H9 (cell line): ENCODE measurements at regions not wholly inside any gene's neighbourhood (a gene's known extent, or its start where the extent isn't known, plus 50 kb on each side); places are given as distances from the start of the nearest gene placed in this dataset.

Experiments used
- DNase-seq: peaks from one replicate; pipeline ENCODE4 v3.0.0-alpha.2; 2017
- H2AFZ ChIP-seq: one replicate; pipeline ENCODE4 v1.6.1; 2013; ENCODE audit warnings: mild to moderate bottlenecking, low read length, control low read depth, moderate library complexity
- H2AK5ac ChIP-seq: 2 replicates; pipeline ENCODE4 v1.6.1; 2013; ENCODE audit warnings: low read length, control low read depth, mixed read lengths; ENCODE audit not compliant: insufficient read length
- H2BK120ac ChIP-seq: one replicate; pipeline ENCODE4 v1.6.1; 2013; ENCODE audit warnings: low read depth, mild to moderate bottlenecking, low read length, control low read depth, inconsistent platforms; ENCODE audit not compliant: poor library complexity, severe bottlenecking
- H2BK12ac ChIP-seq: 2 replicates; pipeline ENCODE4 v1.6.1; 2013; ENCODE audit warnings: low read length, control low read depth, mixed read lengths, low read depth; ENCODE audit not compliant: insufficient read length
- H2BK15ac ChIP-seq: 2 replicates; pipeline ENCODE4 v1.6.1; 2013; ENCODE audit warnings: low read depth, low read length, control low read depth
- H2BK20ac ChIP-seq: one replicate; pipeline ENCODE4 v1.6.1; 2013; ENCODE audit warnings: low read depth, mild to moderate bottlenecking, low read length, control low read depth, inconsistent platforms; ENCODE audit not compliant: poor library complexity, severe bottlenecking
- H2BK5ac ChIP-seq: 2 replicates; pipeline ENCODE4 v1.6.1; 2013; ENCODE audit warnings: low read length, control low read depth, mixed read lengths; ENCODE audit not compliant: insufficient read length
- H3K14ac ChIP-seq: 2 replicates; pipeline ENCODE4 v1.6.1; 2013; ENCODE audit warnings: low read length, control low read depth; ENCODE audit not compliant: insufficient read depth
- H3K18ac ChIP-seq: 2 replicates; pipeline ENCODE4 v1.6.1; 2013; ENCODE audit warnings: low read depth, mild to moderate bottlenecking, mixed read lengths, low read length, control low read depth; ENCODE audit not compliant: insufficient read length
- H3K23ac ChIP-seq: 2 replicates; pipeline ENCODE4 v1.6.1; 2013; ENCODE audit warnings: low read length, control low read depth, mixed read lengths, low read depth; ENCODE audit not compliant: insufficient read length
- H3K23me2 ChIP-seq: 2 replicates; pipeline ENCODE4 v1.6.1; 2013; ENCODE audit warnings: low read depth, mild to moderate bottlenecking, mixed read lengths, low read length, control low read depth; ENCODE audit not compliant: insufficient read length, poor library complexity, severe bottlenecking
- H3K27ac ChIP-seq: 2 replicates; pipeline ENCODE4 v1.5.1; 2013; ENCODE audit warnings: low read length, control low read depth, mixed read lengths, low read depth; ENCODE audit not compliant: insufficient read length
- H3K27me3 ChIP-seq: 2 replicates; pipeline ENCODE4 v1.6.1; 2013; ENCODE audit warnings: low read length, control low read depth, inconsistent platforms; ENCODE audit not compliant: insufficient read depth
- H3K4ac ChIP-seq: 2 replicates; pipeline ENCODE4 v1.6.1; 2013; ENCODE audit warnings: low read depth, mild to moderate bottlenecking, control low read depth, inconsistent platforms, low read length, moderate library complexity
- H3K4me1 ChIP-seq: 2 replicates; pipeline ENCODE4 v1.6.1; 2013; ENCODE audit warnings: low read length, control low read depth, inconsistent platforms; ENCODE audit not compliant: insufficient read depth
- H3K4me2 ChIP-seq: 2 replicates; pipeline ENCODE4 v1.6.1; 2013; ENCODE audit warnings: low read length, control low read depth, mixed read lengths; ENCODE audit not compliant: insufficient read length, insufficient read depth
- H3K56ac ChIP-seq: 2 replicates; pipeline ENCODE4 v1.6.1; 2013; ENCODE audit warnings: low read depth, mild to moderate bottlenecking, mixed read lengths, low read length, control low read depth; ENCODE audit not compliant: insufficient read length
- H3K79me1 ChIP-seq: 2 replicates; pipeline ENCODE4 v1.6.1; 2013; ENCODE audit warnings: low read depth, mild to moderate bottlenecking, moderate library complexity, low read length, control low read depth, inconsistent platforms; ENCODE audit not compliant: insufficient read depth, poor library complexity, severe bottlenecking
- H3K79me2 ChIP-seq: 2 replicates; pipeline ENCODE4 v1.6.1; 2013; ENCODE audit warnings: low read length, control low read depth, inconsistent platforms; ENCODE audit not compliant: insufficient read depth
- H3K9ac ChIP-seq: 2 replicates; pipeline ENCODE4 v1.6.1; 2013; ENCODE audit warnings: low read length, control low read depth, mixed read lengths; ENCODE audit not compliant: insufficient read length; ENCODE audit errors: extremely low read depth
- H3K9me3 ChIP-seq: one replicate; pipeline ENCODE4 v1.6.1; 2013; ENCODE audit warnings: low read depth, low read length, inconsistent platforms; ENCODE audit not compliant: control insufficient read depth
- H3T11ph ChIP-seq: one replicate; pipeline ENCODE4 v1.6.1; 2013; ENCODE audit warnings: mild to moderate bottlenecking, low read length, control low read depth, inconsistent platforms
- H4K20me1 ChIP-seq: one replicate; pipeline ENCODE4 v1.6.1; 2013; ENCODE audit not compliant: control insufficient read depth, insufficient read length, insufficient read depth
- H4K5ac ChIP-seq: 2 replicates; pipeline ENCODE4 v1.6.1; 2013; ENCODE audit warnings: low read depth, mild to moderate bottlenecking, mixed read lengths, low read length, control low read depth; ENCODE audit not compliant: insufficient read length
- H4K8ac ChIP-seq: replicated peaks from 2 replicates; pipeline ENCODE4 v1.6.1; 2013; ENCODE audit warnings: low read length, control low read depth, mixed read lengths, low read depth; ENCODE audit not compliant: insufficient read length
- H4K91ac ChIP-seq: 2 replicates; pipeline ENCODE4 v1.6.1; 2013; ENCODE audit warnings: low read depth, mild to moderate bottlenecking, moderate library complexity, mixed read lengths, low read length, control low read depth; ENCODE audit not compliant: insufficient read length
- H3K27ac Mint-ChIP-seq, 3 experiments: 2 replicates in 2 of 3; 3 replicates in 1 of 3; pipeline ENCODE4 v1.8.0; 2020 to 2021; ENCODE audit warnings: mixed read lengths in 3 of 3, mild to moderate bottlenecking in 1 of 3, moderate library complexity in 1 of 3
- H3K27me3 Mint-ChIP-seq: 2 replicates; pipeline ENCODE4 v1.8.0; 2021; ENCODE audit warnings: low read depth, mild to moderate bottlenecking, moderate library complexity, mixed read lengths
- H3K36me3 Mint-ChIP-seq, 3 experiments: 2 replicates in 2 of 3; 3 replicates in 1 of 3; pipeline ENCODE4 v1.8.0; 2020 to 2021; ENCODE audit warnings: low read depth in 3 of 3, mixed read lengths in 3 of 3; ENCODE audit not compliant: insufficient read depth in 1 of 3
- H3K4me1 Mint-ChIP-seq, 2 experiments: 2 replicates each; pipeline ENCODE4 v1.8.0; 2020; ENCODE audit warnings: mixed read lengths in 2 of 2
- H3K4me3 Mint-ChIP-seq, 2 experiments: 2 replicates in 1 of 2; 3 replicates in 1 of 2; pipeline ENCODE4 v1.8.0; 2020 to 2021; ENCODE audit warnings: mild to moderate bottlenecking in 2 of 2, mixed read lengths in 2 of 2, moderate library complexity in 1 of 2
- H3K9me3 Mint-ChIP-seq, 2 experiments: 2 replicates in 1 of 2; 3 replicates in 1 of 2; pipeline ENCODE4 v1.8.0; 2020; ENCODE audit warnings: mild to moderate bottlenecking in 2 of 2, mixed read lengths in 2 of 2, moderate library complexity in 1 of 2
- CTCF ChIP-seq: fragments of 200-600 bp; sonication (generic); conservative IDR thresholded peaks from 3 replicates; pipeline ENCODE4 v1.8.0; 2021; ENCODE audit warnings: antibody characterized with exemption, mild to moderate bottlenecking
- WGBS: extraction: QIAGEN DNeasy Blood & Tissue Kit; methylation state at CpG from one replicate; pipeline ENCODE4 v1.1.7; 2013; ENCODE audit warnings: missing lambda C conversion rate, low lambda C conversion rate, mixed read lengths; ENCODE audit not compliant: insufficient read length; ENCODE audit errors: extremely low coverage; 5-methylcytosine and 5-hydroxymethylcytosine counted together

GRCh38 chr16:65689726-65690125, 567.9 kb upstream of the CDH11 start:
- H3K27ac ChIP-seq = no peak overlapping the region
- H3T11ph ChIP-seq = no peak overlapping the region
- H4K5ac ChIP-seq = no peak overlapping the region
- H2BK12ac ChIP-seq = no peak overlapping the region
- no peak overlapping the region for H3K56ac ChIP-seq
- Mint-ChIP-seq H3K27me3 (peaks cover 4% of the 10 kb centered on the region; the same call in 1 of the 2 replicates), H3K27ac (no peak overlapping the region), H3K4me3 (no peak overlapping the region), H3K4me1 (peaks cover 6 to 13% of the 10 kb centered on the region in 2 experiments), H3K36me3 (peaks cover 0 to 2% (median 0%) of the 10 kb centered on the region in 3 experiments; a peak in 2 of 7 replicates), H3K9me3 (peaks cover 0 to 4% of the 10 kb centered on the region in 2 experiments; a peak in 2 of 5 replicates)
- no CpG with 5 or more reads among the region's 8 CpGs for WGBS
- H4K91ac ChIP-seq = no peak overlapping the region
- H3K23me2 ChIP-seq = no peaks in the 10 kb centered on the region
- no peak for DNase-seq
- no peak overlapping the region for H3K9ac ChIP-seq
- H3K4me2 ChIP-seq = no peak overlapping the region
- no peak overlapping the region for H2AK5ac ChIP-seq
- peaks cover 3% of the 10 kb centered on the region; the same call in 1 of the 2 replicates for H3K4me1 ChIP-seq
- no peaks in the 10 kb centered on the region for H3K79me1 ChIP-seq
- no peak for TF ChIP-seq CTCF
- no peak overlapping the region for H3K23ac ChIP-seq
- H4K20me1 ChIP-seq = no peaks in the 10 kb centered on the region
- H3K27me3 ChIP-seq = no peaks in the 10 kb centered on the region
- H3K79me2 ChIP-seq = no peaks in the 10 kb centered on the region
- H2BK120ac ChIP-seq = no peak overlapping the region
- no peak overlapping the region for H2BK15ac ChIP-seq
- H3K4ac ChIP-seq = no peak overlapping the region
- H3K9me3 ChIP-seq = no peaks in the 10 kb centered on the region
- no peak overlapping the region for H4K8ac ChIP-seq
- no peak overlapping the region for H2BK20ac ChIP-seq
- no peak overlapping the region for H2BK5ac ChIP-seq
- H3K18ac ChIP-seq = no peak overlapping the region
- H2AFZ ChIP-seq = no peak overlapping the region
- no peak overlapping the region for H3K14ac ChIP-seq
